ENCODE measurements at regions not wholly inside any gene's neighbourhood (a gene's known extent, or its start where the extent isn't known, plus 50 kb on each side); places are given as distances from the start of the nearest gene placed in this dataset.
A peak's percentile ranks its signal among the peaks of the same experiment; 100 is the strongest.

DNA sequence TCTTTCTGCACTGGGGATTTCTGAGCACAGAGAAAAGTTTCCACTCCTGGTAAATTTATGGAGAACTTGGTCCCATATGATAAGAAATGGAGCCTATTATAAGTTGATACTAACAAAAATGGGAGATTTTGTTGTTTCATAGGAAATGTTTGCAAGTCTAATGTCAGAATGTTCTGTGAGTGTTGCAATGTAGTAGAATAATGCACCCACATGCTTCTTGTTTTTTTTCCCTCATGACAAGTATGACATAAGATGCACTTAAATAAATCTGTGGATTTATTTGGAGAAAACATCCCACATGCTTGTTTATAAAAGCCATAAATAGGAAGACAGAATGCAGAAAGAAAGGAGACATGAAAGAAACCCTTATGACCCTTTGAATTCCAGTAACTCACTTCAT, 50.8 kb upstream of the KCNJ6 start:
- no peak for DNase-seq (ENCODE audit: low spot score)

DNA sequence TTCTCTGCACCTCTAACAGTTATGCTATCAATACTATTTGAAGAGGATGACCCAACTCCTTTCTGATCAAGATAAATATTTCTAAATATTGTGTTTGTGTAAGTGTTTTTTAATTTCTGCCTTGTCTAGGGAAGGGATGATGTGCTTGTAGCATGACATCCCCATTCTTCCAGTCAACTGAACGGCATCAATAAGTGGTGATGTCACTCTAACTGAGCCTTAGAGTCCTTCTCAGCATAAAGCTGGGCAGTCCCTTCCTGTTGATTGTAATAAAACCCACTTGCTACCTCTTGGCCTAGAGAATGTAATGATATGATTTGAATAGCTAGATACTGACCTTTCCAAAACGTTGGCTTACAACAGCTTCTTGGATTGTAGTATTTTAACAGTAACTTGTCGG, 52.5 kb upstream of the KCNJ6 start:
- DNase-seq (ENCODE audit: low spot score), result no peak

DNA sequence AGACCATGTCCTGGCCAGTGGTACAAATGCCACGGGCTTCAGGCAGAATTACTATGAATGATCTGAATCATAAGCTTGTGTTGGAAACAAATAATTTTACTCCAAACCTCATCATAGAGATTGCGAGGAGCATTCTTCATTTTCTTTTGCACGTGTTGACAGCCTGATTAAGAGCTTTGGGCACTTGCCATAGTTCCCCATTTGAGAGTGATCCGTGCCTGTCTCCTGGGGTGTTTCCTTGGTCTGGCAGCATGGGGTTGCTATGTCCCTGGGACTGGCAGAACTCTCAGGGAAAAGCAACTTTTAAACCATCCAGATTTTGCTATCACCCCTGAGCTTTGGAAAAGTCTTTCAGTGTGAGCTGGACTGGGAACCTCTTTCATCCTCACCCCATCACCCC, 54.3 kb upstream of the KCNJ6 start:
- DNase-seq (ENCODE audit: low spot score), result no peak

DNA sequence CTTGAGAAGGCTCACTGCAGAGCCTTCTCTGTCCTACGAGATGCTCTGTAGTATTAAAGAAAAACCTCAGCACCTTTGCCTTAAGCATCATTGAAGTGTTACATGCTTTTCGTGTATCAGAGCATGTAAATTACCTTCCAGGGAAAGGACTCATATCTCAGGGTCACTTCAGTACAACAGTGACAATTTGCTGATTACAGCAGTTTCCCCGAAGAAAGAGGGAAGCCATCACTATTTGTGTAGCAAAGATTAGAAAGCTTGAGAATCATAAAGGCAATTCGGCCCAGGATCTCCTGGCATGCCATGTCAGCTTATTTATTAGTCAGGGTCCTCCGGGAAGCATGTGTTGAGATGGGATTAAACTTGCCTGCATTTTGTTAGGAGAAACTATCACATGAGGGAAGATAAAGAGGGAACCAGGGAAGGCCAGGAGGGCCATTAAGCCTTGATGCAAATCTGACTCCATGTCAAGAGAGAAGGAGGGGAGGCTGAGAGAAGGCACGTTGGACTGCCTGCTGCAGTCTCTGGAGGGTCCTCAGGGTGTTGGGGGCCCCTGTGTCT, 55.2 kb upstream of the KCNJ6 start:
- DNase-seq (ENCODE audit: low spot score), result no peak

DNA sequence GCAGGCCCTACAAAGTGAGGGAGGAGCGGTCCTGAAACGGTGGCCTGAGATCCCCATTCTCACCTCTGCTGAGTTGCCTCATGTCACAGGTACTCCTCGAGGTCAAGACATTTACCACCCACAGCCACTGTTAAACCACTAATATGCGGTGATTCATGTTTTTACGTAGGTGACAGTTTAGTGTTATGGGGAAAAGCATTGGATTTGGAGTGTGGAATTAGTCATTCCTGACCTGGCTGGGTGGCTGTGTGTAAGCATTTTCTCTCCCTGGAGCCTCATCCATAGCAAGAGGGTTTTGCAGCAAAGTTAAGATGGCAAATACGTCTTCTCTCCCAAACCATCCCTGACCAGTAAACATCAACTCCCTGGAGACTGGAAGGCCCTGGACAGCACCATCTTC, 57.8 kb upstream of the KCNJ6 start:
- no peak for DNase-seq (ENCODE audit: low spot score)

DNA sequence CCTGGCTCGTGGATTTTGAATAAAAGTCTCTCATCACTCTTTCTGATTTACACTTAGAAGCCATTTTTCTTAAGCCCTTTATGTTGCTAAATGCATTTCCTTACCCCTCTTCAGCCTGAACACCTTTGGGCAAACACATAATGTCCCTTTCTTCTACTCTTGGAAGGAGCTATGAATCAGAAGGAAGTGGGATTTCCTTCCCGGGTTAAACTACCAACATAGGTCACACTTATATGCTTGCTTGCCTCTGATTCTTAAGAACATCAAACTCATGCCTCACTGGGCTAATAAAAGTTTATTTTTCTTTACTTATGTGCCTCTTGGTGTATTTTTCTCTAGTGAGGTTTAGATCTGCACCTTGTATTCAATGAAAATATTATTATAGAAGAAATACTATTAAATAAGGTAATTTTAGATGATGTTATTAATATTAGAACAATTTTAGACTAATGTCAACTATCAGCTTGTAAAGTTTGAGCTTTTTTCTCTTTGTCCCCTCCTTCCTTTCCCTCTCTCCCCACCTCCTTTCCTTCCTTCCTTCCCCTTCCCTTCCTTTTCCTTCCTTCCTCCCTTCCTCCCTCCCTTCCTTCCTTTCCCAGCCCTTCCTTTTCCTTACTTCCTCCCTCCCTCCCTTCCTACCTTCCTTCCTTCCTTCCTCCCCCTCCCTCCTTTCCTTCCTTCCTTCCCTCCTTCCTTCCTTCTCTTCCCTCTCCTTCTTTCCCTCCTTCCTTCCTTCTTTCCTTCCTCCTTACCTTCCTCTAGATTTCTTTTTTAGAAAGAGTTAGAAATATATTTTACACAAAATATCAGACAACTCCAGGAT, 66.5 kb upstream of the KCNJ6 start:
- no peak for DNase-seq (ENCODE audit: low spot score)

DNA sequence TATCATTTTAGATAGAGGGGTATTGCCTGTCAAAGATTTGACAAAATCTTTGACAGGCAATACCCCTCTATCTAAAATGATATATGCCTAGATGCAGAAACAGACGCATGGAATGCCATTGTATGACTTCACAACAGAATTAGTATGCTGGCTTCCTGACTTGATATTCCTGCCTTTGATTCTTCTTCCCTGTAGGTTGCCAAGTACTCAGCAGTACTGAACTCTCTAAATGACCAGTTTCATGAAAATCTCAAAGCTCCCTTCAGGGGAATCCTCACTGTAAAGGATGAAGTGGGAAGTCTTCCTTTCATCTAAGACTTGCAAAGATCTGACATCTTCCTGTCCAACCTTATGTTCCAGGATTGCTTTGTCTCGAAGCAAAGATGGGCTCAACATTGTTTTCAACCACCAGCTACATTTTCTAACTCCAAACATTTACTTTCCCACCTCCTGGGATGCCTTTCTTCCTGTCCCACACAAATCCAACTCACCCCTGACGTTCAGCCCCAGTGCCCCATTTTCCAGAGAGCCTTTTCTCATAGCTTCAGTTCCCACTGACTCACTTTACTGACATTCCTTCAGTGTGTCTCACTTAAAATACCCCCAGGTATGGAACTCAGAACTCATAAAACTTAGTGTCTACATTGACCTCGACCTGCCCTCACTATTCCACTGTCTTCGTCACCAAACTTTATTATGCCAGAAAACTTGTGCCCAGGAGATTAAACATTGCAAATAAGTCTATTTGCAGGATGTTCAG, 67.3 kb upstream of the KCNJ6 start:
- DNase-seq (ENCODE audit: low spot score), result no peak

DNA sequence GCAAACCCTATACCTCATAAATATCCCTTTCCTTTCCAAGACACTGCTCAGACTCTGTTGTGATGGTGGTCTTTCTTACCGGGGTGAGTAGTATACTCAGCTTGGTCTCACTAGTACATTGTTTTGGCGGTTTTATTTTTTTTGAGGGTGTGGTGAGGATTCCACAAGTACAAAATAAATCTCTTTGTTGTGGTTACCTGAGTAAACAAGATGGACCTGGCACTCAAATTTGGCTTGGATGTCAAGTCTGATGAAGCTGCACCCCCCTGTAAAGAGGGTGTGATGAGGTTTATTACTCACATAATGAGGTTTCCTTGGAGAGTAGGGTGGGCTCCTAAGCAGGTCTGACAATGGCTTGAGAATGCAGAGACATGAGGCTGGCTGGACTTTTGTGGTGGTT, 68.2 kb upstream of the KCNJ6 start:
- no peak for DNase-seq (ENCODE audit: low spot score)

DNA sequence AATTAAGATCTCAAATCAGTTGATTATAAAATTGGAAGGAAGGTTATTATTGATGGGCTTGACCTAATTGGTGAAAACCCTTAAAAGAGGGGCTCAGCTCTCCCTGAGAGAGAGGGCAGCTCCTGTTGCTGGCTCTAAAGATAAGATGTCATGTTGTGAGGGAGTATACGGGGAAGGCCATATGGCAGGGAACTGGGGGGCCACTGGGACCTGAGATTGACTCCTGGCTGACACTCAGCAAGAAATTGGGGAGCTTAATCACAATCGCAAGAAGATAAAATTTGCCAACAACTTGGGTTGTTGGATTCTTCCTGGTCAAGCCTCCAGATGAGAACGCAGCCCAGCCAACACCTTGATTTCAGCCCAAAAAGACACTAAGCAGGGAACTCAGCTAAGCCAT, 69.7 kb upstream of the KCNJ6 start:
- no peak for DNase-seq (ENCODE audit: low spot score)

DNA sequence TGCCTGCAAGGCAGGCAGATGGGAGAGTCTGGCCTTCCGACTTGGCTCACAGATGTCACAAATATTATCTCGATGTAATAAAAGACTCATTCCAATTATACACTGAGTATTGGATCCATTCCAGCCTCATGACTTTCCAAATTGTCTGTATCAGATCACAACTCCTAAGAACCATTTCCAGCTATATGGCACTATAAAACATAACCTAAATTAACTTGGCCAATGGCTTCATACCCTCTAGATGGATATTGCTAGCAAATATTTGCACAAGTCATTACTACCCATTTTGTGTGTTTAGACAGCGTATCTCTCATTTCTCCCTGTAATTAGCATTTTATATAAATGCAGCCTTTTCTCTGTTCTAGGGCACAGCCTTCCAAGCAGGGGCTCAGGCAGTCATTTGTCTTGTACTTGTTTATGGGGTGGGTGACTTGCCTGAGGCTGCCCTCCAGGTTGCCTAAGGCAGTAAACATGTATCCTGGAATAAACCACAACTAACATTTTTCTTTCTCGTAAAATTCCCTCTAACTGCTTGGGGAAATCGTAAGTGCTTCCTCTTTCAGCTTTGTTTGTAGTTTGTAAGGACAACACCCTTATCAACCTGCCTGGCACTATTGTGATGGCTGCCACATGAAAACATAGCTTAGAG, 70.6 kb upstream of the KCNJ6 start:
- no peak for DNase-seq (ENCODE audit: low spot score)

DNA sequence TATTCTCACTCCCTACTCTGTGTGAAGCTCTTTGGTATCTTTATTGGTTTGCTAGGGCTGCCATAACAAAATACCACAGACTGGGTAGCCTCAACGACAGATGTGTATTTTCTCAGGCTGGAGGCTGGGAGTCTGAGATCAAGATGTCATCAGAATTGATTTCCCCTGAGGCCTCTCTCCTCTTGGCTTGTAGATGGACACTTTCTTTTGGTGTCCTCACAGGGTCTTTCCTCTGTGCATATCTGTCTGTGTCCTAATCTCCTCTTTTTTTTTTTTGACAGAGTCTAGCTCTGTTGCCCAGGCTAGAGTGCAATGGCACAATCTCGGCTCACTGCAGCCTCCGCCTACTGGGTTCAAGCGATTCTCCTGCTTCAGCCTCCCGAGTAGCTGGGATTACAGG, 71.4 kb upstream of the KCNJ6 start:
- no peak for DNase-seq (ENCODE audit: low spot score)

DNA sequence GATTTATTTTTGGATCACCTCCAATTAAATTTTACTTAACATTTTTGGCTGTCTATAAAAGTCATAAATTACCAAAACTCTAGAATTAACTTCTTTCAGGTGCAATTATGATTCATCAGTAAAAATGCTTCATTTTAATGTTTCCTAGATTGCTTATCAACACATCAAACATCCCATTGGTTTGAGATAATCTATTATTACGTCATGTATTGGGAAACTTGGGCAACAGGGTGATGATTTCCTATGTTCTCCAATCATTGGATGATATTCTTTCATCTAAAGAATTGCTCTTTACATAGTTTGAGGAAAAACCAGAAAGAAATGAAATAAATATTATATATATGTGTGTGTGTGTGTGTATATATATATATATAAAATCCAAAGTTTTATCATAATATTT, 76.8 kb upstream of the KCNJ6 start:
- no peak for DNase-seq (ENCODE audit: low spot score)

DNA sequence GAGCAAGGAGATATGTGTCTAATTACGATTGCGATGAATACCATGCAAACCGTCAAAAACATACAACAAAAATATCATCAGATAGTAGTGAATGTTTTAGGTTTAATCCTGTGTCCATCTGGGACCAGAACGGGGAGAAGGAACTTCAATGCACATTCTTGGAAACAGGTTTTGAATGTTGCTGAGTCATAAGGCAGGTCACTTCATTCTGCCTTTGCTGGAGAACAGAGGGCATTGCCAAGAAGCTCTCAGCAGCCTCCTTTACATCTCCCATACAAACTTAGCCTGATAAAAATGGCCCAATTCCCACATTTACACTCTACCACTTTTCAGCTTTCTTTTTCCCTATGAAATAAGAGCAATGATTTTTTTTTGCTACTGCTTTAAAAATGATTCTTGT, 78.0 kb upstream of the KCNJ6 start:
- DNase-seq (ENCODE audit: low spot score), result no peak

DNA sequence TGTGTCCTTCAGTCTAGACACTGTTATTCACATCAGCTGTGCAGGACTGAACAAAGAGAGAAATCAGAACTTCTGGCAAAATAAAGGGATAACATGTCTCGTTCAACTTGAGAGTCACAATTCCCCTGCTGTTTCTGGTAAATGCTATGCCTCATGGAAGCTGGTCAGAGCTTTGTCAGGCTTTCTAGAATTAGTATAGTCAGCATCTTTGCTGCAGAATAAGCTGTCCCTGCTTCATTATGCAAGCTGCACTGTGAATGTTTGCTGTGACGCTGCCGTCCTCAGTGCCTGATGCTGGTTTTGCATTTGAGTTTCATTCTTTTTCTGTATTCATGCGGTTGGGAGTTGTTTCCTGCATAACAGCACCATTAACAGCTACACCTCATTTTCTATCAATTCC, 96.4 kb upstream of the KCNJ6 start:
- no peak for DNase-seq (ENCODE audit: low spot score)

DNA sequence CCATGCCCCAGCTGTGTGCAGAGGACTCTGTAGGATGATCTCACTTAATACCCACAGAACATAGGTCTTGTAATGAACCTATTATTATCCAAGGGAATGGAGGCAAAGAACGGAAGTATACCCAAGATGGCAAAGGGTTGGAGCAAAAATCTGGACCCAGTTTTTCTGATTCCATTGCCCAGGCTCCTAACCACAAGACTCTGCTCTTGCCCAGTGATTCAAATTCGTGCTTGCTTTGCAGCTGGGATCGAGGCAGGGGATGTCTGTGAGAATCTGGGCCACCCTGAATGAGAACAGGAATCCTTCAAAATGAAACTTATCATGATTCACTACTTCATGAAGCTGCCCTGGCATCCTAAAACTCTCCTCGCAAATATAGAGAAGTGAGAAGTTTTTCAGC, 97.5 kb upstream of the KCNJ6 start:
- DNase-seq (ENCODE audit: low spot score), result no peak

DNA sequence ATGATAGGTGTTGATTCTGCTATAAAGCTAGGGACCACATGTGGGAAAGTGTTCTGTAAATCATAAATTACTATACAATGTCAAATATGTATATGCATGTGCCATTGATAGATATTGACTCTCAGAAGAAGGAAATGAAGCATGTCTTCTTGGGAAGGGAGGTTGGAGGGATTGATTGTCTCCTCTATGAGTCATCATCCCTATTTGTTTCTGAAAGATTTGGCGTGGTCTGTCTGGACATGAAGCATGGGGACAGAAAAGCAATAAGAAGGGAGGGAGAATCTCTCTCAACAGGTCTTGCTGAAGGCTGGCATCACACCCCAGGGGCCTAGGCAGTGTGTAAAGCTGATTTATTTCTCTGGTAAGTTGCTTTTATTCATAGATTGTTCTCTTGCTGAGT, 98.0 kb upstream of the KCNJ6 start:
- no peak for DNase-seq (ENCODE audit: low spot score)

DNA sequence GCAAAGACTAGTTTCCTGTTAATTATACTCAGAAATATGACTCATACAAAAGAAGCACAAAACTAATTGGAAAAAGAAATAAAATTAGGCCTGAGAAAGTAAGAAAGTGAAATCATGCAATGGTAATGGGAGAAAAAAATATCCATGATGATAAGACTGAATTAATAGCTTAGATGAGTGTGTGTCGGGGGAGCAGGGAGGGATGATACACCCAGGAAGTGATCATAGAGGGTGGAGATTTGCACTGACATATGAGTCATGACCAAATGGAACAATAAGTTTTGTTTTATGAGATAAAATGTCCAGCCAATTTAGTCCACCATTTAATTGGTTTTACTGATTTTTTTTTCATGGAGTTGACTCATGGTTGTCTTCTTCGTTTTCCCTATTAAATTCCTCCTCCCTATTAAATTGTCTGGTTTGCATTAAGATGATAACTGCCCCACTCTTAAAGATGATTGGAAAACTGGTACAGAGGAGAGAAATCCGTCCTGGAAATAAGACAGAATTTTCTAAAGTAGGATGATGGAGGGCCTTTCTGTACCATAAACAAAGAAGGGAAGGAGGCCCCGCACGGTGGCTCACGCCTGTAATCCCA, 111.7 kb upstream of the KCNJ6 start:
- no peak for DNase-seq (ENCODE audit: low spot score)

DNA sequence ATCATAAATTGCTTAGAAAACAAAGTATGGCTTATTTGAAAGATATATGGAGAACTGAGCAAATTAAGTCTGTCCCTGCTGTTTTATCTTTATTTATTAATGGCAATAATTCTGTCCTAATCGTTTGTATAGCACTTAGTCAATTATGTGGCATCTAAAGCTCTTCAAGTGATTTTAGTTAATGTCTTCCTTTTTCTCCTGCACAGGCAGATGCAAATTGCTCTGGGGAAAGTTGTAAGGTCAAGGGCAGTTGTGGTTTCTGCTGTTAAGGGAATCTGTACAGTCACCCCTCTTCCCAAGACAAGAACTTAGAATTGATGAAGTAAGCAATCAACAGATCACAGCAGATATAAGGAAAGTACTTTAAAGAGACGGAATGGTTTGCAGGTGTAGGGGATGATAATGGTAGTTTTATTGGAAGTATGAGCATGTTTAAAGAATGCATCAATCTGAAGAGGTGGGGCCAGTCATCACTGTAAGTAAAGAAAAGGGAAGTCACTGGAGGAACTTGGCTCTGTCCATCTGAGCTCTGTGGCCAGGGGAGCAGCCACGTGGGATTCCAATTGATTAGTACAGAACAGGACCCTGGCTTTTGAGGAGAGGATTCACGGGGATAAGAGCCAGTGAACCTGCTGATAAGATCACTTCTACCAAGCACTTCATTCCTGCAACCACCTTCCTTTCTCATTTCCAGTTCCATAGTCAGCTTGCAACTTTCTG, 116.0 kb upstream of the KCNJ6 start:
- DNase-seq (ENCODE audit: low spot score), result peak; percentile 6

DNA sequence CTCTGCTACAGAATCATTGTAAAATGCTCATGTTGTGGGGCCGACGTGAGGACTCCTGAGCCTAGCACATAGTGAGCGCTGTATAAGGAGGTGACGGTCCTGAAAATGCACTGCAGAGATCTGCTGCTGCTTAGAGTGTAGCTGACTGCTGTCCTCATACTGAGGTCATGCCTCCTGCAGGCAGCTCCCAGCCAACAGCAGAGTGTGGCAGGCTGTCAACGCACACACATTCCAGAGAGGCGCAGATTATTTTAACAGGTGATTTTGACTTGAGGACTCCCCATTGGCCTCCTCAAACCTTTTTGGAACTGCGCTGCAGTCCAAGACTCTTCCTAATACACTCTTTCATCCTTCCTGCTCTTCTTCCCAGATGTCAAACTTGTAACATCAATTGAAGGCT, 119.8 kb upstream of the KCNJ6 start:
- DNase-seq (ENCODE audit: low spot score), result no peak

DNA sequence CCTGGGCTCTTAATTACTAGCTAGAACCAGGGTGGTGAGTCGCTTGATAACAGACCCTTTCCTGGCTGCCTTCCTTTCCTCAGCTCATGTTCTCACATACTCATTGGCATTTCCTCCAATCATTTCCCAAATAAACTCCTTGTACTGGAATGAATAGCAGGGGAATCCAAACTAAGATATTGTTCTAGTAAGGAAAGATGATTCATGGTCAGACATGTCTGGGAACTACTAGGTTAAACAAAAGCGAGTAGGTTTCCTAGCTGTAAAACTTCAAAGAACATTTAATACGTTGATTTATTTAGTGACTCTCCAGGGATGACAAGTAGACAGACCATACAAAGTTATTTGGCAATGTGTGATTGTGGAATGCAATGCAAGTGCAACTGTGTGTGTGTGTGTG, 121.2 kb upstream of the KCNJ6 start:
- no peak for DNase-seq (ENCODE audit: low spot score)

DNA sequence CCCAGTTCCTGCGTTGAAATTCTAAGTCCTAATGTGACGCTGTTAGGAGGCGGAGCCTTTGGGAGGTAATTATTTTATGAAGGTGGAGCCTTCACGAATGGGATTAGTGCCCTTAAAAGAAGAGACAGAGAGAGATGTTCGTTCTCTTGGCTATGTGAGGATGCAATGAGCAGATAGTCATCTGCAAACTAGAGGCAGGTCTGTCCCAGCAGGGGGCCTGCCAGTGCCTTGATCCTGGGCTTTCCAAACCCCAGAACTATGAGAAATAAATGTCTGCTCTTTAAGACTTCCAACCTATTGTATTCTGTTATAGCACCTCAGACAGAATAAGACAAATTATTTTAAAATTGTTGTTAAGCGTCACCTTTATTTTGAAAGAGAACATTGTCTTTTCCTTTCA, 123.1 kb upstream of the KCNJ6 start:
- no peak for DNase-seq (ENCODE audit: low spot score)
